ENCODE measurements at regions not wholly inside any gene's neighbourhood (a gene's known extent, or its start where the extent isn't known, plus 50 kb on each side); places are given as distances from the start of the nearest gene placed in this dataset.

DNA sequence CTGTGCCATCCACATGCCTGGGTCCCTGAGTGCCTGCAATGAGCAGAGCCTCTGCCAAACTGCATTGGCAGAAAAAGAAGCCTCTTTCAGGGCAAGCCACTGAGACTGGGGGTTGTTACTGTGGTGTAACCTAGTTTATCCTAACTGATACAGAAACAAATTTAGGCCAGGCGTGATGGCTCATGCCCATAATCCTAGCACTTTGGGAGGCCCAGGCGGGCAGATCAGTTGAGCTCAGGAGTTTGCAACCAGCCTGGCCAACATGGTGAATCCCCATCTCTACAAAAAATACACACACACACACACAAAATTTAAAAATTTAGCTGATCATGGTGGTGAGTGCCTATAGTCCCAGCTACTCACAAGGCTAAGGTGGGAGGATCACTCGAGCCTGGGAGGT lies 221.6 kb downstream of the TBC1D2B start:
- TF ChIP-seq, protein P1, sequence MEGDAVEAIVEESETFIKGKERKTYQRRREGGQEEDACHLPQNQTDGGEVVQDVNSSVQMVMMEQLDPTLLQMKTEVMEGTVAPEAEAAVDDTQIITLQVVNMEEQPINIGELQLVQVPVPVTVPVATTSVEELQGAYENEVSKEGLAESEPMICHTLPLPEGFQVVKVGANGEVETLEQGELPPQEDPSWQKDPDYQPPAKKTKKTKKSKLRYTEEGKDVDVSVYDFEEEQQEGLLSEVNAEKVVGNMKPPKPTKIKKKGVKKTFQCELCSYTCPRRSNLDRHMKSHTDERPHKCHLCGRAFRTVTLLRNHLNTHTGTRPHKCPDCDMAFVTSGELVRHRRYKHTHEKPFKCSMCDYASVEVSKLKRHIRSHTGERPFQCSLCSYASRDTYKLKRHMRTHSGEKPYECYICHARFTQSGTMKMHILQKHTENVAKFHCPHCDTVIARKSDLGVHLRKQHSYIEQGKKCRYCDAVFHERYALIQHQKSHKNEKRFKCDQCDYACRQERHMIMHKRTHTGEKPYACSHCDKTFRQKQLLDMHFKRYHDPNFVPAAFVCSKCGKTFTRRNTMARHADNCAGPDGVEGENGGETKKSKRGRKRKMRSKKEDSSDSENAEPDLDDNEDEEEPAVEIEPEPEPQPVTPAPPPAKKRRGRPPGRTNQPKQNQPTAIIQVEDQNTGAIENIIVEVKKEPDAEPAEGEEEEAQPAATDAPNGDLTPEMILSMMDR (IDR thresholded peaks at IDR 0.05), result no peak
- DNase-seq (ENCODE audit: extremely low spot score, unreplicated experiment), result no peak
- Mint-ChIP-seq H3K27ac (ENCODE audit: unreplicated experiment) (no peak overlapping the region), H3K27me3 (ENCODE audit: unreplicated experiment) (peaks cover 54% of the 10 kb centered on the region), H3K9me3 (ENCODE audit: unreplicated experiment) (no peaks in the 10 kb centered on the region), H3K4me3 (ENCODE audit: unreplicated experiment) (no peak overlapping the region), H3K36me3 (ENCODE audit: unreplicated experiment) (no peaks in the 10 kb centered on the region), H3K4me1 (ENCODE audit: unreplicated experiment) (no peaks in the 10 kb centered on the region)

DNA sequence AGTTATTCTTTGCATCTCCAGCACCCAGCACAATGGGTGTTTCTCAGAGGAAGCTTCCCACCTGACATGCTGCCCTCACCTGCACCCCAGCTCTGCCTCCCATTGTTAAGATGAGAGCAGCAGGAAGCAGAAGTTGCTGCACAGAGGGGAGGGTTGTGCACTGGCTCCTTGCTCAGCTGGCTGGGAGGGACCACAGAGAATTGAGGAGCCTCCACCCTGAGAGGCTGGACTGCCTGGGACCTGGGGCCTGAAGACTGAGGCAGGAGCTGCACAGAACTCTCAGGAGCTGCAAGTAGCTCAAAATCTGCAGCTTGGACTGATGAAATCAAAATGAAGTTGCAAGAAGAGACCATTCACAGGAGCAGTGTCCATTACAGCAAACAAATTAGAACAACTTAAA lies 222.3 kb upstream of the LINGO1 start:
- H3K36me3 Mint-ChIP-seq (ENCODE audit: unreplicated experiment), result peaks cover 1% of the 10 kb centered on the region
- H3K9me3 Mint-ChIP-seq (ENCODE audit: unreplicated experiment), result peaks cover 4% of the 10 kb centered on the region
- H3K4me1 Mint-ChIP-seq (ENCODE audit: unreplicated experiment), result no peaks in the 10 kb centered on the region
- TF ChIP-seq, protein P1 (IDR thresholded peaks at IDR 0.05), result no peak
- H3K27ac Mint-ChIP-seq (ENCODE audit: unreplicated experiment), result no peak overlapping the region
- DNase-seq (ENCODE audit: extremely low spot score, unreplicated experiment), result no peak
- no peak overlapping the region for H3K4me3 Mint-ChIP-seq (ENCODE audit: unreplicated experiment)
- H3K27me3 Mint-ChIP-seq (ENCODE audit: unreplicated experiment), result peaks cover 58% of the 10 kb centered on the region

DNA sequence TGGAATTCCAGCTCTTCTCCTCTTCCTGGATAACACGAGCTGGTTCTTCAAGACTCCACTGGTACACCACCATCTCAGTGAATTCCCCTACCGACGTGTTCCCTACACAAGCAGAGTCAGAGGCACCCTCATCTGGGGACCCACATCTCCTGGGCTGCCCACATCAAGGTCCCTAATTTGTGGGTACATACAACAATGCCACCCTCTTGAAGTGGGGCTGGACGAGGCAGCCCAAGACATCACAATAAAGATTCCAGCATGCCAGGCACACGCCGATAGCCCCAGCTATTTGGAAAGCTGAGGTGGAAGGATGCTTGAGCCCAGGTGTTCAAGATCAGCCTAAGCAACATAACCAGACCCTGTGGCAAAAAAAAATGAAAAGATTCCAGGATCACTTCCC lies 221.2 kb upstream of the LINGO1 start:
- Mint-ChIP-seq H3K4me3 (ENCODE audit: unreplicated experiment) (no peak overlapping the region), H3K27ac (ENCODE audit: unreplicated experiment) (no peak overlapping the region), H3K4me1 (ENCODE audit: unreplicated experiment) (no peaks in the 10 kb centered on the region), H3K9me3 (ENCODE audit: unreplicated experiment) (peaks cover 5% of the 10 kb centered on the region), H3K27me3 (ENCODE audit: unreplicated experiment) (peaks cover 60% of the 10 kb centered on the region), H3K36me3 (ENCODE audit: unreplicated experiment) (peaks cover 2% of the 10 kb centered on the region)
- TF ChIP-seq, protein P1 (IDR thresholded peaks at IDR 0.05), result no peak
- DNase-seq (ENCODE audit: extremely low spot score, unreplicated experiment), result no peak

DNA sequence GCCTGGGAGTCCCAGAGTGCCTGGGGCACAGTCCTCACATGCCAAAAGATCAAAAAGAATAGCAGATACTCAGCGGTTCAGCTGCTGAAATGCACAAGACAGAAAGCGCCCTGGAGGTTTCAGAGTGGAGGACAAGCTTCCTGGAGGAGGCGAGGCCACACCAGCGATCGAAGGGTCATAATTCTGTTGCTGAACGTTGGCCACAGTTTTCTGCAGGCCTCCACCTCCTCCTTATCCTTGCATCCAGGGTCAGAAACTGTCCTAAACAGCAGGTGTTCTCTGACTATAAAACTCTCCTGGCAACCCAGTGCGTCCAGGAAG lies 220.3 kb upstream of the LINGO1 start:
- Mint-ChIP-seq H3K36me3 (ENCODE audit: unreplicated experiment) (peaks cover 2% of the 10 kb centered on the region), H3K27me3 (ENCODE audit: unreplicated experiment) (peaks cover 67% of the 10 kb centered on the region), H3K4me1 (ENCODE audit: unreplicated experiment) (no peaks in the 10 kb centered on the region), H3K9me3 (ENCODE audit: unreplicated experiment) (peaks cover 5% of the 10 kb centered on the region), H3K27ac (ENCODE audit: unreplicated experiment) (no peak overlapping the region), H3K4me3 (ENCODE audit: unreplicated experiment) (no peak overlapping the region)
- TF ChIP-seq, protein P1 (IDR thresholded peaks at IDR 0.05), result no peak
- no peak for DNase-seq (ENCODE audit: extremely low spot score, unreplicated experiment)

DNA sequence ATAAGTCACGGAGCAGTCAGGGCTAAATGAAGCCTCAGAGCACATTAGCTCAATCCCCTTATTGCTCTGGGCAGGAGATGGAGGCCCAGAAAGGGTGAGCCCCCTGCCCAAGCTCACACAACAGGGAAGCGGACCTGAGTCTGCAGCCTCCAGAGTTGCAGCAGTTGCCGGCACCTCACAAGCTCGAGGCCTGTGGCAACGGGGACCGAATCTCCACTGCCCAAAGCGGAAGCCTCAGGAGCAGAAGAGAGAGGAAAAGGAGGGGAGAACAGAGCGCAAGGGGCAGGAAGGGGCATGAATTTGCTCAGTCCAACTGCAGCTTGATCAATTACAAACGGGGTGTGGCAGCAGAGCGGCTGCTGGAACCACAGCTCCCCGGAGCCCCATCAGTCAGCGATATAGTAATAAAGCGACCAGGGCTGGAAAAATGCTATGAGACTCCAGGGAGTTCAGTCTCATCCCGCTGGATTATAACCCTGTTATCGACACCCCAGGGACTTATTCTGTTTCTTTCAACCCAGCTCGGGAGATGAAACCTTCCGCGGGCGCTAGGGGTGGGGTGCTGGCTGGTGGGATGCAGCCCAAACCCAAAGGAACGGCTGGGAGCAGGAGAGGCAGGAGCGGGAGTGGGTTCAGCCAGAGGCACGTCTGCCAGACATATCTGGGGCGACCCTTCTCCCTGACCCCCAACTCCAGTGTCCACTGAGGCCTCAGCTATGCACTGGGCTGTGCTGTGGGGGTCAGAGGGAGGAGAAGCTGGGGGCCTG lies 219.7 kb upstream of the LINGO1 start:
- TF ChIP-seq, protein P1 (IDR thresholded peaks at IDR 0.05), result no peak
- no peak overlapping the region for H3K4me3 Mint-ChIP-seq (ENCODE audit: unreplicated experiment)
- peaks cover 5% of the 10 kb centered on the region for H3K9me3 Mint-ChIP-seq (ENCODE audit: unreplicated experiment)
- H3K27ac Mint-ChIP-seq (ENCODE audit: unreplicated experiment), result no peak overlapping the region
- DNase-seq (ENCODE audit: extremely low spot score, unreplicated experiment), result no peak
- H3K36me3 Mint-ChIP-seq (ENCODE audit: unreplicated experiment), result peaks cover 3% of the 10 kb centered on the region
- no peaks in the 10 kb centered on the region for H3K4me1 Mint-ChIP-seq (ENCODE audit: unreplicated experiment)
- peaks cover 71% of the 10 kb centered on the region for H3K27me3 Mint-ChIP-seq (ENCODE audit: unreplicated experiment)
